ENCODE measurements at regions not wholly inside any gene's neighbourhood (a gene's known extent, or its start where the extent isn't known, plus 50 kb on each side); places are given as distances from the start of the nearest gene placed in this dataset.

DNA sequence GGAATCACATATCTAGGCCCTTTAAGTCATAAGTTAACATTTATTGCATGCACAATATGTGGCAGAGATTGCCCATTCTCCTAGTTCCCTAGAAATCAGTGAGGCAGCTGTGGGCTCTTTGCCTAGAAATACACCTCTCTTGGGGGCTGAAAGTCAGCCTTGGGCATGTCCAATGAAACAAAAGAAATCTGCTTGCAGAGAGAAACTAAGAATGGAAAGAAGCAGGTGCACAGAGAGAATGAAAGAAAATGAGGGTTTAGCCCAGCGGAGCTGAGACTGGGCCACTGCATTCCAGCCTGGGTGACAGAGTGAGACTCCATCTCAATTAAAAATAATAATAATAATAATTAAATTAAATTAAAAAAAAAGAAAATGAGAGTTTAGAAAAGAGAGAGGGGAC is 57.3 kb upstream of the DAB2 start:
- TF ChIP-seq, protein P1, sequence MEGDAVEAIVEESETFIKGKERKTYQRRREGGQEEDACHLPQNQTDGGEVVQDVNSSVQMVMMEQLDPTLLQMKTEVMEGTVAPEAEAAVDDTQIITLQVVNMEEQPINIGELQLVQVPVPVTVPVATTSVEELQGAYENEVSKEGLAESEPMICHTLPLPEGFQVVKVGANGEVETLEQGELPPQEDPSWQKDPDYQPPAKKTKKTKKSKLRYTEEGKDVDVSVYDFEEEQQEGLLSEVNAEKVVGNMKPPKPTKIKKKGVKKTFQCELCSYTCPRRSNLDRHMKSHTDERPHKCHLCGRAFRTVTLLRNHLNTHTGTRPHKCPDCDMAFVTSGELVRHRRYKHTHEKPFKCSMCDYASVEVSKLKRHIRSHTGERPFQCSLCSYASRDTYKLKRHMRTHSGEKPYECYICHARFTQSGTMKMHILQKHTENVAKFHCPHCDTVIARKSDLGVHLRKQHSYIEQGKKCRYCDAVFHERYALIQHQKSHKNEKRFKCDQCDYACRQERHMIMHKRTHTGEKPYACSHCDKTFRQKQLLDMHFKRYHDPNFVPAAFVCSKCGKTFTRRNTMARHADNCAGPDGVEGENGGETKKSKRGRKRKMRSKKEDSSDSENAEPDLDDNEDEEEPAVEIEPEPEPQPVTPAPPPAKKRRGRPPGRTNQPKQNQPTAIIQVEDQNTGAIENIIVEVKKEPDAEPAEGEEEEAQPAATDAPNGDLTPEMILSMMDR (IDR thresholded peaks at IDR 0.05) = no peak

DNA sequence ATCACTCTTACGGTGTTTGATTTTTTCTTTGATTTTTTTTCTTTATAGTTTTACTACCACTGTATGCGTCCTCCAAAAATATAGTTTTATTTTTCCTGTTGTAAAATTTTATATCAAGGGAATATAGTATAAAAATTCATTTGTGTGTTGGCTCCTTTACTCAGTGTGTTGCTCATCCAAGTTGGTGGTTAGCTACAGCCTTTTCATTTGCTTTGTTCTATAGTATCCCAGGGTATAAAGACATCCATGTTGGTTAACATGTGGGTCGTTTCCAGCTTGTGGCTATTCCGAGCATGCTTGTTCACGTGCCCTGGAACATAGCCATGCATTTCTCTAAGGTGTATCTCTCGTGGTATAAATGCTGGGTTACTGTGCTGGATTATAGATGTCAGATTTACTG is 54.8 kb upstream of the DAB2 start:
- TF ChIP-seq, protein P1 (IDR thresholded peaks at IDR 0.05) = no peak

DNA sequence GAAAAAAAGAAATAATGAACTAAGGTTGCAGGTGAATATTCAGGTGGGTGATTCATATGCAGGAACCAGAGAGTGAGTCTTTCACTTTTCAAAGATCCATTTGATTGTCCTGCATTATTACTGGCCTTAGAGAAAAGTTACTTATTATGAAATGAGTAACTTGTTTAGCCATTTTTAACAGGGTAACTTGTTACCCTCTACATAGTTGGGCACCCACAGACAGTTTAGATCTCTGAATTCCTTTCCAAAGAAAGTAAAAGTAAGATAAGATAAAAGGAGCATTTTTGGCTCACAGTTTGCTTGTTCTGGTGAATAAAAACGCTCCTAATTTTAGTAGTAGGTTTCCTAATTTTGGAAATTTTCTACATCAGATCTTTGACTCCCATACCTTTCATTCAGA is 54.1 kb upstream of the DAB2 start:
- TF ChIP-seq, protein P1 (IDR thresholded peaks at IDR 0.05) = no peak

DNA sequence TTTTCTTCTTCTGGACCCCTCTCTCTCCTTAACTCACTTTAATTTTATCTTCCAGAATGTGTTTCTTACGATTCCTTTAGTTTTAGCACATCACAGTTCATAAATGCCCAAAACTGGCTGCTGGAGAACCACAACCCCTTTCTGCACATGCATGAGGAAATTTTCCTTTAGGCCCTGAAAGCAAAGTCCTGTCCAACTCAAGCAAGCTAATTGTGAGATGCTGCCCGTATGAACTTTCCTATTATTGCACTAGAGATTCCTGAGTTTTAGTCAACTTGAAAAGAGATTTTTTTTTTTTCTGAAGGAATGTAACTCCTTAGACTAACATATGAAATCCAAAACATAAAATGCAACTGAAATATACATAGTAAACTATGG is 52.1 kb upstream of the DAB2 start:
- TF ChIP-seq, protein P1 (IDR thresholded peaks at IDR 0.05) = no peak

DNA sequence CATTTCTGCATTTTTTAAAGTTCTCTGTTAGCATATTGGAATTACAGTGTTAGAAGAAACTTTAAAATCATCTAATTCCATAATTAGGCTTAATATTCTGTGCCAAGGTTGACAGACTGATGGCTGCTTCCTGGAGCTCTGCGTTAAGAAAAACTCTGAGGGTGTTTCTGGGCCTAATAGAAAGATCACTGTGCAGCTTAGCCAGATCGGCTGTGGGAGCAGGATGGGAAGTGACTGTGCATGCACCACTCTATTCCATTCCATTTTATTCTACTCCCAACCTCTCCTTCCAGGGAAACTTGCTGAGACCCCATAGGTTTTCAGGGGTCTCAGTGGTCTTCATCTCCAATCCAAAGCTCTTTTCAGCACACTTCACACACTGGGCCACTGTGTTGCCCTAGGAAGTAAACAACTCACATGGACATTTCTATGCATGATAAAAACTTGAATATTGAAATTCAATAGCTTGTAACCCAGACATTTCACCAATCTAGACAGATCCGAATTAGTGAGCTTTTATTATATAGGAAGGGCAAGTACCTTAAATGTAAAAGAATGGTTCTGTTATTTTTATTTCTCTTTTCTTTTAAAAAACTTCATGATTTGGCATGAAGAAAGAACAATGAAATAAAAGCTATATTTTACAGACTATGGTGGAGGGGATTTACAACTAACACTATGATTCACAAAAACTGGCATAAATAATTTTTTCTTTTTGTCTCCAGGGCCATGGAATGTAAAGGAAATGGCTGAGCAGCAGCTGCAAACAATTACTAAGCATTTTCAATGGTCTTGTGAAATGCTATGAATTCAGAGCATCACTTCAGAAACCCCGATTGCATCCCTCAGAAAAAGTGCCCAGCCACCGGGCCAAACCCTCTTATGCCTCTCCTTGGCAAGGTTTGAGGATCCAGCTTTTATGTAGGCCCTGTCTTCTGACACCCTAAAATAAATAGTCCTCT is 51.4 kb upstream of the DAB2 start:
- TF ChIP-seq, protein P1 (IDR thresholded peaks at IDR 0.05) = no peak

DNA sequence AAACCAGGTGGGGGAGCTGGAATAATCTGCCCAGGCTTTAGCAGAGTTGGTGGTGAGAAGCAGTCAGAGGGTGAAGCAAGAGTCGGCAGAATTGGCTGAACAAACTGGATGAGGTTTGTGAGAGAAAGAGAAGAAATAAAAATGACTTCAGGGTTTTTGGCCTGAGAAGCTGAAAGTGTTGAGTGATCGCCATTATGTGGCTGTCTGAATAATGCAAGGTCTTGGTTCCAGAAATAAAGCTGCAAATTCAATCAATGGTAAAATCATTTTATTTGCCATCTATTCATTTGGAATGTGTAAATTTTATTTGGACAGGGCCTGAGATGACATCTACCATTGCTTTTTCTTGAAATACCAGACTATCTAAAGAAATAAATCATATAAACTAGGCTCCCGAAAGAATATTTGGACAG is 50.4 kb upstream of the DAB2 start:
- TF ChIP-seq, protein P1 (IDR thresholded peaks at IDR 0.05) = no peak
